ENCODE measurements at regions not wholly inside any gene's neighbourhood (a gene's known extent, or its start where the extent isn't known, plus 50 kb on each side); places are given as distances from the start of the nearest gene placed in this dataset.

GRCh38 chr1:87739141-87739540 lies 410.5 kb downstream of the LMO4 start:
- DNase-seq (no peak), ATAC-seq (ENCODE audit: low read depth) (no peak)
- Mint-ChIP-seq H3K36me3 (no peaks in the 10 kb centered on the region), H3K9me3 (peaks cover 1% of the 10 kb centered on the region), H3K27ac (no peak overlapping the region), H3K4me1 (no peaks in the 10 kb centered on the region), H3K4me3 (no peak overlapping the region), H3K27me3 (no peaks in the 10 kb centered on the region)
- POLR2A ChIA-PET = no interaction called here

- Mint-ChIP-seq H3K4me3 (no peak overlapping the region), H3K27ac (no peak overlapping the region), H3K9me3 (peaks cover 1% of the 10 kb centered on the region), H3K27me3 (no peaks in the 10 kb centered on the region), H3K4me1 (no peaks in the 10 kb centered on the region), H3K36me3 (no peaks in the 10 kb centered on the region)
- no peak for ATAC-seq (ENCODE audit: low read depth)
- POLR2A ChIA-PET = no interaction called here
- no peak for DNase-seq
These were observed 411.0 kb downstream of the LMO4 start for GRCh38 chr1:87739704-87740103.

- Mint-ChIP-seq H3K36me3 (no peaks in the 10 kb centered on the region), H3K27me3 (no peaks in the 10 kb centered on the region), H3K9me3 (peaks cover 1% of the 10 kb centered on the region), H3K4me1 (no peaks in the 10 kb centered on the region), H3K4me3 (no peak overlapping the region), H3K27ac (no peak overlapping the region)
- POLR2A ChIA-PET = no interaction called here
- no peak for ATAC-seq (ENCODE audit: low read depth)
- DNase-seq = no peak
These were observed 414.6 kb downstream of the LMO4 start for GRCh38 chr1:87743256-87743655.

GRCh38 chr1:87744056-87744455 lies 415.4 kb downstream of the LMO4 start:
- no peak for DNase-seq
- no peak overlapping the region for H3K27ac Mint-ChIP-seq
- POLR2A ChIA-PET = no interaction called here
- no peak overlapping the region for H3K4me3 Mint-ChIP-seq
- no peaks in the 10 kb centered on the region for H3K36me3 Mint-ChIP-seq
- H3K27me3 Mint-ChIP-seq = peaks cover 3% of the 10 kb centered on the region
- ATAC-seq (ENCODE audit: low read depth) = no peak
- no peaks in the 10 kb centered on the region for H3K4me1 Mint-ChIP-seq
- no peaks in the 10 kb centered on the region for H3K9me3 Mint-ChIP-seq

GRCh38 chr1:87744763-87745162 lies 416.1 kb downstream of the LMO4 start:
- DNase-seq (no peak), ATAC-seq (ENCODE audit: low read depth) (no peak)
- Mint-ChIP-seq H3K27me3 (peaks cover 3% of the 10 kb centered on the region), H3K36me3 (no peaks in the 10 kb centered on the region), H3K27ac (no peak overlapping the region), H3K9me3 (no peaks in the 10 kb centered on the region), H3K4me1 (no peaks in the 10 kb centered on the region), H3K4me3 (no peak overlapping the region)
- POLR2A ChIA-PET = no interaction called here

GRCh38 chr1:87753366-87753765 lies 424.7 kb downstream of the LMO4 start:
- H3K4me3 Mint-ChIP-seq = no peak overlapping the region
- no peaks in the 10 kb centered on the region for H3K9me3 Mint-ChIP-seq
- no peaks in the 10 kb centered on the region for H3K36me3 Mint-ChIP-seq
- no peak overlapping the region for H3K27ac Mint-ChIP-seq
- DNase-seq (no peak), ATAC-seq (ENCODE audit: low read depth) (no peak)
- POLR2A ChIA-PET = no interaction called here
- H3K4me1 Mint-ChIP-seq = no peaks in the 10 kb centered on the region
- peaks cover 3% of the 10 kb centered on the region for H3K27me3 Mint-ChIP-seq

GRCh38 chr1:87754139-87754538 lies 425.5 kb downstream of the LMO4 start:
- Mint-ChIP-seq H3K9me3 (no peaks in the 10 kb centered on the region), H3K27me3 (no peaks in the 10 kb centered on the region), H3K4me1 (no peaks in the 10 kb centered on the region), H3K27ac (no peak overlapping the region), H3K36me3 (no peaks in the 10 kb centered on the region), H3K4me3 (no peak overlapping the region)
- no peak for ATAC-seq (ENCODE audit: low read depth)
- POLR2A ChIA-PET = no interaction called here
- no peak for DNase-seq

- H3K4me3 Mint-ChIP-seq = no peak overlapping the region
- H3K9me3 Mint-ChIP-seq = no peaks in the 10 kb centered on the region
- H3K27ac Mint-ChIP-seq = no peak overlapping the region
- ATAC-seq (ENCODE audit: low read depth) = no peak
- H3K4me1 Mint-ChIP-seq = peaks cover 3% of the 10 kb centered on the region
- H3K27me3 Mint-ChIP-seq = peaks cover 2% of the 10 kb centered on the region
- POLR2A ChIA-PET = no interaction called here
- no peaks in the 10 kb centered on the region for H3K36me3 Mint-ChIP-seq
- DNase-seq = no peak
These were observed 429.0 kb downstream of the LMO4 start for GRCh38 chr1:87757676-87758075.

GRCh38 chr1:87759421-87760087 lies 430.9 kb downstream of the LMO4 start:
- H3K27ac Mint-ChIP-seq = no peak overlapping the region
- H3K27me3 Mint-ChIP-seq = peaks cover 2% of the 10 kb centered on the region
- ATAC-seq (ENCODE audit: low read depth) = no peak
- DNase-seq = no peak
- no peaks in the 10 kb centered on the region for H3K9me3 Mint-ChIP-seq
- H3K4me3 Mint-ChIP-seq = no peak overlapping the region
- H3K36me3 Mint-ChIP-seq = no peaks in the 10 kb centered on the region
- peaks cover 3% of the 10 kb centered on the region for H3K4me1 Mint-ChIP-seq
- POLR2A ChIA-PET = no interaction called here

GRCh38 chr1:87760155-87760554 lies 431.5 kb downstream of the LMO4 start:
- ATAC-seq (ENCODE audit: low read depth) (no peak), DNase-seq (no peak)
- Mint-ChIP-seq H3K27ac (no peak overlapping the region), H3K36me3 (no peaks in the 10 kb centered on the region), H3K9me3 (no peaks in the 10 kb centered on the region), H3K4me1 (peaks cover 3% of the 10 kb centered on the region), H3K27me3 (peaks cover 2% of the 10 kb centered on the region), H3K4me3 (no peak overlapping the region)
- POLR2A ChIA-PET = no interaction called here

- no peak for DNase-seq
- POLR2A ChIA-PET = no interaction called here
- no peaks in the 10 kb centered on the region for H3K9me3 Mint-ChIP-seq
These were observed 432.0 kb downstream of the LMO4 start for GRCh38 chr1:87760654-87761053.

GRCh38 chr1:87763483-87763882 lies 434.8 kb downstream of the LMO4 start:
- POLR2A ChIA-PET = no interaction called here
- Mint-ChIP-seq H3K27me3 (peaks cover 2% of the 10 kb centered on the region), H3K4me1 (peaks cover 3% of the 10 kb centered on the region), H3K27ac (no peak overlapping the region), H3K36me3 (no peaks in the 10 kb centered on the region), H3K4me3 (no peak overlapping the region), H3K9me3 (peaks cover 2% of the 10 kb centered on the region)
- ATAC-seq (ENCODE audit: low read depth) (no peak), DNase-seq (no peak)

More at GRCh38 chr1:87760654-87761053, 432.0 kb downstream of the LMO4 start:
- H3K36me3 Mint-ChIP-seq = no peaks in the 10 kb centered on the region
- H3K4me3 Mint-ChIP-seq = no peak overlapping the region
- ATAC-seq (ENCODE audit: low read depth) = no peak
- H3K27me3 Mint-ChIP-seq = peaks cover 2% of the 10 kb centered on the region
- H3K4me1 Mint-ChIP-seq = peaks cover 3% of the 10 kb centered on the region
- H3K27ac Mint-ChIP-seq = no peak overlapping the region

GRCh38 chr1:87765057-87765680 lies 436.5 kb downstream of the LMO4 start:
- Mint-ChIP-seq H3K27me3 (no peaks in the 10 kb centered on the region), H3K4me1 (no peaks in the 10 kb centered on the region), H3K9me3 (peaks cover 2% of the 10 kb centered on the region), H3K27ac (no peak overlapping the region), H3K36me3 (no peaks in the 10 kb centered on the region), H3K4me3 (no peak overlapping the region)
- no peak for ATAC-seq (ENCODE audit: low read depth)
- DNase-seq = no peak
- POLR2A ChIA-PET = no interaction called here

- H3K4me1 Mint-ChIP-seq = no peaks in the 10 kb centered on the region
- POLR2A ChIA-PET = no interaction called here
- H3K27me3 Mint-ChIP-seq = no peaks in the 10 kb centered on the region
- DNase-seq (no peak), ATAC-seq (ENCODE audit: low read depth) (no peak)
- no peaks in the 10 kb centered on the region for H3K36me3 Mint-ChIP-seq
- H3K27ac Mint-ChIP-seq = no peak overlapping the region
- peaks cover 2% of the 10 kb centered on the region for H3K9me3 Mint-ChIP-seq
- H3K4me3 Mint-ChIP-seq = no peak overlapping the region
These were observed 437.0 kb downstream of the LMO4 start for GRCh38 chr1:87765681-87766070.
